ENCODE measurements at regions not wholly inside any gene's neighbourhood (a gene's known extent, or its start where the extent isn't known, plus 50 kb on each side); places are given as distances from the start of the nearest gene placed in this dataset.

- TF ChIP-seq POLR2AphosphoS5 (IDR thresholded peaks at IDR 0.05) (no peak), CTCF (IDR thresholded peaks at IDR 0.05) (no peak), POLR2A (IDR thresholded peaks at IDR 0.05; ENCODE audit: low read depth) (no peak), EP300 (IDR thresholded peaks at IDR 0.05) (no peak)
These were observed 149.1 kb upstream of the WDR11 start for GRCh38 chr10:120702032-120702431.

All from esophagus muscularis mucosa (tissue), 4 donors.